AG09309 (cell line): ENCODE measurements at regions not wholly inside any gene's neighbourhood (a gene's known extent, or its start where the extent isn't known, plus 50 kb on each side); places are given as distances from the start of the nearest gene placed in this dataset.

ENCODE experiments used
- DNase-seq: peaks from one replicate; pipeline ENCODE4 v3.0.0-alpha.2; 2010; ENCODE audit warnings: low read depth
- H3K4me3 ChIP-seq: 2 replicates; pipeline ENCODE4 v1.5.1; 2011; ENCODE audit warnings: mild to moderate bottlenecking, low read depth, low read length, moderate library complexity; ENCODE audit not compliant: control insufficient read depth
- CTCF ChIP-seq: IDR thresholded peaks from 2 replicates; pipeline ENCODE4 v1.5.1; 2011; ENCODE audit warnings: mild to moderate bottlenecking, low read depth, low read length, inconsistent platforms; ENCODE audit not compliant: insufficient read depth, control insufficient read depth; ENCODE audit errors: missing control alignments

- no peak for TF ChIP-seq CTCF
Measured at GRCh38 chr10:78641693-78642092, 427.1 kb upstream of the ZMIZ1 start.

GRCh38 chr10:78642269-78642816 is 426.4 kb upstream of the ZMIZ1 start:
- no peak for TF ChIP-seq CTCF
- H3K4me3 ChIP-seq = no peak overlapping the region
- no peak for DNase-seq

More at GRCh38 chr10:78641693-78642092, 427.1 kb upstream of the ZMIZ1 start:
- no peak overlapping the region for H3K4me3 ChIP-seq
- DNase-seq = no peak

GRCh38 chr10:78643513-78643912 is 425.3 kb upstream of the ZMIZ1 start:
- TF ChIP-seq CTCF = no peak

GRCh38 chr10:78644550-78644949 is 424.2 kb upstream of the ZMIZ1 start:
- H3K4me3 ChIP-seq = no peak overlapping the region
- no peak for TF ChIP-seq CTCF
- DNase-seq = no peak

More at GRCh38 chr10:78643513-78643912, 425.3 kb upstream of the ZMIZ1 start:
- no peak for DNase-seq
- no peak overlapping the region for H3K4me3 ChIP-seq

GRCh38 chr10:78645169-78645686 is 423.5 kb upstream of the ZMIZ1 start:
- DNase-seq = no peak
- H3K4me3 ChIP-seq = no peak overlapping the region
- no peak for TF ChIP-seq CTCF

GRCh38 chr10:78645975-78646374 is 422.8 kb upstream of the ZMIZ1 start:
- no peak overlapping the region for H3K4me3 ChIP-seq
- no peak for TF ChIP-seq CTCF

More at GRCh38 chr10:78645975-78646374, 422.8 kb upstream of the ZMIZ1 start:
- DNase-seq = no peak
